Fibroblast of mammary gland (primary cell): ENCODE measurements at regions not wholly inside any gene's neighbourhood (a gene's known extent, or its start where the extent isn't known, plus 50 kb on each side); places are given as distances from the start of the nearest gene placed in this dataset.

Source experiments
- DNase-seq: peaks from one replicate; pipeline ENCODE4 v3.0.0-alpha.2; 2010; ENCODE audit warnings: low read depth
- H3K4me3 ChIP-seq: 2 replicates; pipeline ENCODE4 v1.5.1; 2011; ENCODE audit warnings: low read depth, mild to moderate bottlenecking, low read length, moderate library complexity; ENCODE audit not compliant: control insufficient read depth
- TF ChIP-seq, protein P1 (sequence below): conservative IDR thresholded peaks from 2 replicates; pipeline ENCODE4 v1.5.1; 2011; ENCODE audit warnings: low read depth, low read length, inconsistent platforms; ENCODE audit not compliant: control insufficient read depth, insufficient read depth

DNA sequence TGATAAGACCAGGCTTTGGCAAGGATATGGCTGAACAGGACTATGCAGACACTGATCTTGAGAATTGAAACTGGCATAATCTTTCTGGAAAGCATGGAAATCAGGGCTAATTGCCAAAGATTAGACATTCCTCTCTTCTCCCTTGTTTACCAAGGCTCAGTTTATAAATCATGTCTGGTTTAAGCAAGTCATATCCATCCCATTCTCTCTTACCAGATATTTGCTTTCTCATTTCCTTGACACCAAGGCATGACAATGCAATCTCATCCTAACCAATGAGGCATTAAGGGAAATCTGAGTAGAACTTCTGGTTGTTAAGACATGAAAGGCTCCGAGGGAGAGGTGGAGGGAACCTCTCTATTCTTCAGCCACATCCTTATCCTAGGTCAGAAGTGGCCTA is 110.3 kb upstream of the CEP85L start:
- TF ChIP-seq, protein P1, sequence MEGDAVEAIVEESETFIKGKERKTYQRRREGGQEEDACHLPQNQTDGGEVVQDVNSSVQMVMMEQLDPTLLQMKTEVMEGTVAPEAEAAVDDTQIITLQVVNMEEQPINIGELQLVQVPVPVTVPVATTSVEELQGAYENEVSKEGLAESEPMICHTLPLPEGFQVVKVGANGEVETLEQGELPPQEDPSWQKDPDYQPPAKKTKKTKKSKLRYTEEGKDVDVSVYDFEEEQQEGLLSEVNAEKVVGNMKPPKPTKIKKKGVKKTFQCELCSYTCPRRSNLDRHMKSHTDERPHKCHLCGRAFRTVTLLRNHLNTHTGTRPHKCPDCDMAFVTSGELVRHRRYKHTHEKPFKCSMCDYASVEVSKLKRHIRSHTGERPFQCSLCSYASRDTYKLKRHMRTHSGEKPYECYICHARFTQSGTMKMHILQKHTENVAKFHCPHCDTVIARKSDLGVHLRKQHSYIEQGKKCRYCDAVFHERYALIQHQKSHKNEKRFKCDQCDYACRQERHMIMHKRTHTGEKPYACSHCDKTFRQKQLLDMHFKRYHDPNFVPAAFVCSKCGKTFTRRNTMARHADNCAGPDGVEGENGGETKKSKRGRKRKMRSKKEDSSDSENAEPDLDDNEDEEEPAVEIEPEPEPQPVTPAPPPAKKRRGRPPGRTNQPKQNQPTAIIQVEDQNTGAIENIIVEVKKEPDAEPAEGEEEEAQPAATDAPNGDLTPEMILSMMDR: no peak
- DNase-seq: no peak
- H3K4me3 ChIP-seq: no peak overlapping the region

DNA sequence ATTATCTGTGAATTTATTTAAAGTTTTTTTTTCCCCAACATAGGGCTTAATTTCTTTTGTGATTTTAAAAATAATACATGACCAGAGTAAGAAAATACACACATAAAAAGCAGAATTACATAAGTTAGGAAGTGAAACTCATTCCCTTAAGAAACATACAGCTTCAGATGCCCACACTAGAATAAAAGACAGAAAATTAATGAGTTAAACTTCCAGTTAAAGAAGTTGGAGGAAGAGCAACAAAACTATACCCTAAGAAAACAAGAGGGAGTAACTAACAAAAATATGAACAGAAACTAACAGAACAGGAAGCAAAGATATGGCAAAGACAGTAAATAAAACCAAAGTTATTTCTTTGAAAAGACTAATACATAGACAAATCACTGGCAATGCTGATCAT is 107.6 kb upstream of the CEP85L start:
- H3K4me3 ChIP-seq: no peak overlapping the region
- TF ChIP-seq, protein P1: no peak
- DNase-seq: no peak

DNA sequence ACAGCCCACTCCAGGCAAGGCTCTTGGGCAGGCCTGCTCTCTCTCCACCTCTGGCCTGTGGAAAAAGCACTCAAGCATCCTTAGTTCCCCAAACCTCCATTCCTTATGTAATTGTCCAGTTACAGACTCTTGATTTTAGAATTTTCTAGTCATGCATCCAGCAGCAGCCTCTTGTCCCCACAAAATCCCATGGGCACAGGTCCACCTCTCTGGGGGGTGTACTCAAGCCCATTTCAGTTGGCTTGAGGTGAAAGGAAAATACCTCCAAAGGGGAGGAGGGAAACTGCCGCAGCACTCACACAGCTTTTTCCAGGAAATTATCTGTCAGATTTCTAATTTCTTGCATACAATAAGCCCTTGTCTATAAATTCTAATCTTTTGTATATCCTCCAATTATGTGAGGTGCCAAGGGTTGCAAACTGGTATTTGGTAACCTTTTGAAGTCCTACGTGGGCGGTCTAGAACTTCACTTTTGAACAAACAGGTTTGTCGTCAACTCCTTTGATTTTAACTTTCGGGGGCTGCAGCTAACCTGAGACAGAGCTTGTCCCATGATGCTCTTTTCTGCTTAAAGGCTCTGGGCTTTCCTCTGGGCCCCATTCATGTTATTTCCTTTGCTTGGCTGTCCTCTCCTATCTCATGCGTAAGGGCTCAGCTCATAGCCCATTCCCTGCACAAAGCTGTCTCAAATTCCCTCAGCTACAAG is 104.7 kb upstream of the CEP85L start:
- TF ChIP-seq, protein P1: no peak
- H3K4me3 ChIP-seq: no peak overlapping the region
- DNase-seq: no peak

DNA sequence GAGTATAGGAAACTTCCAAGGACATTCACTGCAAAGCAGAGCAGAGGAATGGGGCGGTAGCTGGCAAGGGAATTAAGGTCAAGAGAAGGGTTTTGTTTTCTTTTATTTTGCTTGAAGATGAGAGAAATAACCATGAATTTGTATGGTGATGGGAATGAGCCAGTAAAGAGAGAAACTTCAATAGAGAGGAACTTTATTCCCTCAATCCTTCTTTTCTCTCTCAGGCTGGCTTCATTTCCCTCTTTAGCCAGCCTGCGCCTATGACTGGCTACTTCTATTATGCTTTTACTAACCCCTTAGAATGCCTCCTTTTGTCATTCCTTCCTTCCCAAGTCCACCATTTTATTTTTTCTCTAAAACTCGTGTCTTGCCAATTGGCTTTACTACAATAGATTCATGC is 101.4 kb upstream of the CEP85L start:
- TF ChIP-seq, protein P1: no peak
- no peak for DNase-seq
- H3K4me3 ChIP-seq: no peak overlapping the region

DNA sequence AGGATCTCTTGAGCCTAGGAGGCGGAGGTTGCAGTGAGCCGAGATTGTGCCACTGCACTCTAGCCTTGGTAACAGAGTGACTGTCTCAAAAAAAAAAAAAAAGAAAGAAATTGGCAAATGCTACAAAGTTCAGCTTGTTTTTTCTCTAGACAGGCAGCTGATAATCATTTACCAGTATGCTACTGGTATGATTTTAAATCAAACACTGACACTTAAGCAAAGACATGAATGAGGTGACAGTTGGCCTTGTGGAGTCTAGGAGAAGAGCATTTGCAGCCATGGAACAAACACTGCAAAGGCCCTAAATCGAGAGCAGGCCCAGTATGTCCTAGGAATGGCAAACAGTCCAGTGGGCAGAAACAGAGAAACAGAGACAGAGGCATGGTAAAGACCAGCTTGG is 99.7 kb upstream of the CEP85L start:
- TF ChIP-seq, protein P1: no peak
- DNase-seq: no peak
- no peak overlapping the region for H3K4me3 ChIP-seq

DNA sequence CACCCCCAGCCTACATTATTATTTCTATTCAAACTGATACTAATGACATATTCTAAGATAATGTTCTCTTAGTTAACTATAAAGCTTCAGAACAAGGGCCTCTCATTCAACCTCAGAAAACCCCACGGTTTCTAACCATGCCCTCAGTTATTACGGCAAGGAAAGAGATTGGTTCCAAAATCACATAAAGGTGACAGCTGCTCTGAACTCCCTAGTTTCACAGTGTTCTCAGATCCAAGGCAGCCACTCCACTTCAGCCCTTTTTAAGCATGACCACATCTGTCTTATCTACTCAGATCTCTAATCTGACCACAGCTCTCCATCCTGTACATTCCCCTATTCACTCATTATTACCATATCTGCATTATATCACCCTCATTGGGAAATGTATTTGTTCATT is 98.8 kb upstream of the CEP85L start:
- TF ChIP-seq, protein P1: no peak
- H3K4me3 ChIP-seq: no peak overlapping the region
- DNase-seq: no peak
